ENCODE measurements at regions not wholly inside any gene's neighbourhood (a gene's known extent, or its start where the extent isn't known, plus 50 kb on each side); places are given as distances from the start of the nearest gene placed in this dataset.

DNA sequence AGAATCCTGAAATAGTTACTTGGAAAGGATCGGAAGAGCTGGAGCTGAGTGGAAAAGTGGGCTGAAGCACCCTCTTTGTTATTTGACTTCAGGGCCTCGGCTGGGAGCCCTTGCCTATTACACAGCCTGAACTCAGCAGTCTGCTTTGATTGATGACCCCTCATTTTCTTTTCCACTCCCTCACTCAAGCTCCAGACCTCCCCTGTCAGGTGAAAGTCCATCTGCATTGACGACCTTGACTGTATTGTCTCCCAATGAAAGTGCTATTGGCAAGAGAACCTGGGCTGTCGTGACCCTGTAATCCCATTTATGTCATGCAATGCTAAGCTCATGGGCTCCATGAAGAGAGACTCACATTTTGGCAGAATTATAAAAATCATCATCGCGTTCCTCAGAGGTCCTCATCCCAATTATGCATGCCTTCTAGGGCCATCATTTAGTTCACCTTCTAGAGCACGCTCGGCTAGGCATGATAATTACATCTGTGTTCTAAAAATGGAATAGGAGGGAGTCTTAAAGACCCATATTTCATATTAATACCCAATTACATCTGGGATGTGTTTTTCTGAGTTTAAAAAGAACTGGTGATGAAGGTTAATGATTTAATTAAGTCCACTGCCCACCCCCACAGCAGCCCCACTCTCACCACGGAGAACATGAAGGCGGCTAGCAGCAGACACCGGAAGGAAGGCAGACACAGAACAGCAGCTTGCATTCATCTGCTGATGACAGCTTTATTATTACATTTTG is 472.5 kb downstream of the PID1 start:
- no peaks in the 10 kb centered on the region for H3K79me2 ChIP-seq (ENCODE audit: insufficient read depth, low read length)
- no peak overlapping the region for H3K4me2 ChIP-seq (ENCODE audit: low read depth, low read length, poor library complexity, severe bottlenecking)
- H3K36me3 ChIP-seq (ENCODE audit: insufficient read depth, low read length) = no peaks in the 10 kb centered on the region
- no peak overlapping the region for H2AFZ ChIP-seq (ENCODE audit: low read length)
- no peaks in the 10 kb centered on the region for H3F3A ChIP-seq (ENCODE audit: low read depth)
- TF ChIP-seq EZH2phosphoT487 (IDR thresholded peaks at IDR 0.05; ENCODE audit: borderline replicate concordance) = no peak
- TF ChIP-seq, protein P1, sequence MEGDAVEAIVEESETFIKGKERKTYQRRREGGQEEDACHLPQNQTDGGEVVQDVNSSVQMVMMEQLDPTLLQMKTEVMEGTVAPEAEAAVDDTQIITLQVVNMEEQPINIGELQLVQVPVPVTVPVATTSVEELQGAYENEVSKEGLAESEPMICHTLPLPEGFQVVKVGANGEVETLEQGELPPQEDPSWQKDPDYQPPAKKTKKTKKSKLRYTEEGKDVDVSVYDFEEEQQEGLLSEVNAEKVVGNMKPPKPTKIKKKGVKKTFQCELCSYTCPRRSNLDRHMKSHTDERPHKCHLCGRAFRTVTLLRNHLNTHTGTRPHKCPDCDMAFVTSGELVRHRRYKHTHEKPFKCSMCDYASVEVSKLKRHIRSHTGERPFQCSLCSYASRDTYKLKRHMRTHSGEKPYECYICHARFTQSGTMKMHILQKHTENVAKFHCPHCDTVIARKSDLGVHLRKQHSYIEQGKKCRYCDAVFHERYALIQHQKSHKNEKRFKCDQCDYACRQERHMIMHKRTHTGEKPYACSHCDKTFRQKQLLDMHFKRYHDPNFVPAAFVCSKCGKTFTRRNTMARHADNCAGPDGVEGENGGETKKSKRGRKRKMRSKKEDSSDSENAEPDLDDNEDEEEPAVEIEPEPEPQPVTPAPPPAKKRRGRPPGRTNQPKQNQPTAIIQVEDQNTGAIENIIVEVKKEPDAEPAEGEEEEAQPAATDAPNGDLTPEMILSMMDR (conservative IDR thresholded peaks at IDR 0.05; ENCODE audit: low read length) = no peak
- no peaks in the 10 kb centered on the region for H3K9me3 ChIP-seq (ENCODE audit: insufficient read depth, low read depth, low read length)
- no peaks in the 10 kb centered on the region for H4K20me1 ChIP-seq (ENCODE audit: insufficient read depth, low read length, poor library complexity, severe bottlenecking)
- no peaks in the 10 kb centered on the region for H3K9me2 ChIP-seq (replicated peaks; ENCODE audit: low read depth, low read length)
- peaks cover 4% of the 10 kb centered on the region for H3K27me3 ChIP-seq (ENCODE audit: insufficient read depth, low read length, poor library complexity, severe bottlenecking)
- H3K9ac ChIP-seq (ENCODE audit: low read depth, low read length, poor library complexity, severe bottlenecking) = no peak overlapping the region
- no peak overlapping the region for H3K4me3 ChIP-seq (ENCODE audit: low read length, poor library complexity, severe bottlenecking)
- peaks cover 3% of the 10 kb centered on the region for H3K4me1 ChIP-seq (ENCODE audit: insufficient read depth, low read length, poor library complexity, severe bottlenecking)

DNA sequence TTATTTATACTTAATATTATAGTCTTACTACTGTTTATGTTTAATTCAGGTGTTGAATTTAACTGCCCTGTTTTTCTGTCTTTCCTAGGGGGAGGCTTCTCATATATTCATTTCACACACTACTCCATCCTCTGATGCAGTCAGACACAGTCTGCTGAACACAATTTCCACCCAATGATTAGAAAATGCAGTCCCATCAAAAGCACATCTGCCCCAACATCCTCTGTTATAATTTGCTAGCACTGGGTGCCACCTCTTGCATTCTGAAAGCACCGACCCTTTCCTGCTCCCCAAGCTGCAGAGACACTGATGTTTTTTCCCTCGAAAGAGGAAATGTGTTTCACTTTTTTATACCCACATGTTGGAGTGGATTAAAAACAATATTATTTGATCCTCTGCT is 474.7 kb downstream of the PID1 start:
- Histone ChIP-seq H3K79me2 (ENCODE audit: insufficient read depth, low read length) (no peaks in the 10 kb centered on the region), H4K20me1 (ENCODE audit: insufficient read depth, low read length, poor library complexity, severe bottlenecking) (no peaks in the 10 kb centered on the region), H3K9me3 (ENCODE audit: insufficient read depth, low read depth, low read length) (no peaks in the 10 kb centered on the region), H3K4me3 (ENCODE audit: low read length, poor library complexity, severe bottlenecking) (no peak overlapping the region), H3K9ac (ENCODE audit: low read depth, low read length, poor library complexity, severe bottlenecking) (no peak overlapping the region), H3K9me2 (replicated peaks; ENCODE audit: low read depth, low read length) (no peaks in the 10 kb centered on the region), H3K36me3 (ENCODE audit: insufficient read depth, low read length) (no peaks in the 10 kb centered on the region), H3F3A (ENCODE audit: low read depth) (no peaks in the 10 kb centered on the region), H3K4me2 (ENCODE audit: low read depth, low read length, poor library complexity, severe bottlenecking) (no peak overlapping the region), H2AFZ (ENCODE audit: low read length) (no peak overlapping the region), H3K4me1 (ENCODE audit: insufficient read depth, low read length, poor library complexity, severe bottlenecking) (peaks cover 3% of the 10 kb centered on the region), H3K27me3 (ENCODE audit: insufficient read depth, low read length, poor library complexity, severe bottlenecking) (peaks cover 2% of the 10 kb centered on the region)
- TF ChIP-seq, protein P1 (conservative IDR thresholded peaks at IDR 0.05; ENCODE audit: low read length) = no peak
- no peak for TF ChIP-seq EZH2phosphoT487 (IDR thresholded peaks at IDR 0.05; ENCODE audit: borderline replicate concordance)

- no peaks in the 10 kb centered on the region for H3K36me3 ChIP-seq (ENCODE audit: insufficient read depth, low read length)
- H3F3A ChIP-seq (ENCODE audit: low read depth) = no peaks in the 10 kb centered on the region
- no peak overlapping the region for H3K4me3 ChIP-seq (ENCODE audit: low read length, poor library complexity, severe bottlenecking)
- H3K9ac ChIP-seq (ENCODE audit: low read depth, low read length, poor library complexity, severe bottlenecking) = no peak overlapping the region
- H4K20me1 ChIP-seq (ENCODE audit: insufficient read depth, low read length, poor library complexity, severe bottlenecking) = no peaks in the 10 kb centered on the region
- H3K4me1 ChIP-seq (ENCODE audit: insufficient read depth, low read length, poor library complexity, severe bottlenecking) = peaks cover 3% of the 10 kb centered on the region
- H3K27me3 ChIP-seq (ENCODE audit: insufficient read depth, low read length, poor library complexity, severe bottlenecking) = no peaks in the 10 kb centered on the region
- TF ChIP-seq, protein P1 (conservative IDR thresholded peaks at IDR 0.05; ENCODE audit: low read length) = no peak
- TF ChIP-seq EZH2phosphoT487 (IDR thresholded peaks at IDR 0.05; ENCODE audit: borderline replicate concordance) = no peak
- H3K4me2 ChIP-seq (ENCODE audit: low read depth, low read length, poor library complexity, severe bottlenecking) = no peak overlapping the region
- H2AFZ ChIP-seq (ENCODE audit: low read length) = no peak overlapping the region
- H3K9me2 ChIP-seq (replicated peaks; ENCODE audit: low read depth, low read length) = no peaks in the 10 kb centered on the region
- H3K9me3 ChIP-seq (ENCODE audit: insufficient read depth, low read depth, low read length) = no peaks in the 10 kb centered on the region
- no peaks in the 10 kb centered on the region for H3K79me2 ChIP-seq (ENCODE audit: insufficient read depth, low read length)
Measured at GRCh38 chr2:228793116-228793515, 478.0 kb downstream of the PID1 start.

Measured in Loucy (cell line).